ES-I3 (cell line): ENCODE measurements at regions not wholly inside any gene's neighbourhood (a gene's known extent, or its start where the extent isn't known, plus 50 kb on each side); places are given as distances from the start of the nearest gene placed in this dataset.

ENCODE experiments used
- H3K36me3 ChIP-seq: 2 replicates; pipeline ENCODE4 v1.6.1; 2013; ENCODE audit warnings: mild to moderate bottlenecking, low read length, control low read depth, moderate library complexity; ENCODE audit not compliant: insufficient read depth
- H3K4me1 ChIP-seq: 2 replicates; pipeline ENCODE4 v1.6.1; 2013; ENCODE audit warnings: mild to moderate bottlenecking, control low read depth, low read length; ENCODE audit not compliant: insufficient read depth
- H3K9ac ChIP-seq: 2 replicates; pipeline ENCODE4 v1.6.1; 2013; ENCODE audit warnings: low read depth, mild to moderate bottlenecking, low read length, moderate library complexity
- H3K9me3 ChIP-seq: 2 replicates; pipeline ENCODE4 v1.6.1; 2013; ENCODE audit warnings: mild to moderate bottlenecking, low read length, moderate library complexity; ENCODE audit not compliant: control insufficient read depth, insufficient read depth

- no peaks in the 10 kb centered on the region for H3K4me1 ChIP-seq
- no peaks in the 10 kb centered on the region for H3K9me3 ChIP-seq
- H3K36me3 ChIP-seq: no peaks in the 10 kb centered on the region
- no peak overlapping the region for H3K9ac ChIP-seq
These were observed 236.8 kb upstream of the MVB12B start for GRCh38 chr9:126089789-126090188.

- Histone ChIP-seq H3K9me3 (no peaks in the 10 kb centered on the region), H3K4me1 (no peaks in the 10 kb centered on the region), H3K9ac (no peak overlapping the region), H3K36me3 (no peaks in the 10 kb centered on the region)
These were observed 232.9 kb upstream of the MVB12B start for GRCh38 chr9:126093771-126094170.

- Histone ChIP-seq H3K9ac (no peak overlapping the region), H3K4me1 (no peaks in the 10 kb centered on the region), H3K9me3 (no peaks in the 10 kb centered on the region), H3K36me3 (no peaks in the 10 kb centered on the region)
These were observed 231.0 kb upstream of the MVB12B start for GRCh38 chr9:126095546-126096190.

GRCh38 chr9:126096340-126096739 lies 230.3 kb upstream of the MVB12B start:
- H3K4me1 ChIP-seq: no peaks in the 10 kb centered on the region
- no peaks in the 10 kb centered on the region for H3K36me3 ChIP-seq
- no peak overlapping the region for H3K9ac ChIP-seq
- no peaks in the 10 kb centered on the region for H3K9me3 ChIP-seq

GRCh38 chr9:126097679-126098078 lies 228.9 kb upstream of the MVB12B start:
- H3K9ac ChIP-seq: no peak overlapping the region
- no peaks in the 10 kb centered on the region for H3K9me3 ChIP-seq
- no peaks in the 10 kb centered on the region for H3K4me1 ChIP-seq
- H3K36me3 ChIP-seq: no peaks in the 10 kb centered on the region

- no peaks in the 10 kb centered on the region for H3K4me1 ChIP-seq
- no peaks in the 10 kb centered on the region for H3K36me3 ChIP-seq
- no peak overlapping the region for H3K9ac ChIP-seq
- no peaks in the 10 kb centered on the region for H3K9me3 ChIP-seq
These were observed 220.2 kb upstream of the MVB12B start for GRCh38 chr9:126106404-126106803.

- Histone ChIP-seq H3K36me3 (no peaks in the 10 kb centered on the region), H3K9me3 (no peaks in the 10 kb centered on the region), H3K4me1 (no peaks in the 10 kb centered on the region), H3K9ac (no peak overlapping the region)
These were observed 218.9 kb upstream of the MVB12B start for GRCh38 chr9:126107693-126108092.

- Histone ChIP-seq H3K4me1 (no peaks in the 10 kb centered on the region), H3K36me3 (no peaks in the 10 kb centered on the region), H3K9ac (no peak overlapping the region), H3K9me3 (no peaks in the 10 kb centered on the region)
These were observed 218.4 kb upstream of the MVB12B start for GRCh38 chr9:126108240-126108639.

- no peak overlapping the region for H3K9ac ChIP-seq
- H3K9me3 ChIP-seq: no peaks in the 10 kb centered on the region
- no peaks in the 10 kb centered on the region for H3K4me1 ChIP-seq
- H3K36me3 ChIP-seq: no peaks in the 10 kb centered on the region
These were observed 217.1 kb upstream of the MVB12B start for GRCh38 chr9:126109575-126109974.

GRCh38 chr9:126111556-126111955 lies 215.1 kb upstream of the MVB12B start:
- H3K4me1 ChIP-seq: no peaks in the 10 kb centered on the region
- no peak overlapping the region for H3K9ac ChIP-seq
- no peaks in the 10 kb centered on the region for H3K36me3 ChIP-seq
- no peaks in the 10 kb centered on the region for H3K9me3 ChIP-seq

- Histone ChIP-seq H3K9ac (no peak overlapping the region), H3K4me1 (no peaks in the 10 kb centered on the region), H3K9me3 (no peaks in the 10 kb centered on the region), H3K36me3 (no peaks in the 10 kb centered on the region)
These were observed 214.4 kb upstream of the MVB12B start for GRCh38 chr9:126112135-126112720.

GRCh38 chr9:126113176-126113575 lies 213.5 kb upstream of the MVB12B start:
- Histone ChIP-seq H3K9ac (no peak overlapping the region), H3K4me1 (no peaks in the 10 kb centered on the region), H3K9me3 (no peaks in the 10 kb centered on the region), H3K36me3 (no peaks in the 10 kb centered on the region)

GRCh38 chr9:126113756-126114408 lies 212.7 kb upstream of the MVB12B start:
- Histone ChIP-seq H3K4me1 (no peaks in the 10 kb centered on the region), H3K9me3 (no peaks in the 10 kb centered on the region), H3K36me3 (no peaks in the 10 kb centered on the region), H3K9ac (no peak overlapping the region)

GRCh38 chr9:126114409-126114760 lies 212.2 kb upstream of the MVB12B start:
- H3K36me3 ChIP-seq: no peaks in the 10 kb centered on the region

GRCh38 chr9:126114850-126115460 lies 211.7 kb upstream of the MVB12B start:
- Histone ChIP-seq H3K9ac (no peak overlapping the region), H3K4me1 (no peaks in the 10 kb centered on the region), H3K9me3 (no peaks in the 10 kb centered on the region), H3K36me3 (no peaks in the 10 kb centered on the region)

More at GRCh38 chr9:126114409-126114760, 212.2 kb upstream of the MVB12B start:
- Histone ChIP-seq H3K9ac (no peak overlapping the region), H3K9me3 (no peaks in the 10 kb centered on the region), H3K4me1 (no peaks in the 10 kb centered on the region)
